Neural cell (in vitro differentiated cells): ENCODE measurements at regions not wholly inside any gene's neighbourhood (a gene's known extent, or its start where the extent isn't known, plus 50 kb on each side); places are given as distances from the start of the nearest gene placed in this dataset.

ENCODE experiments used
- H2AFZ ChIP-seq: fragments of 200-600, 300-800 bp; sonication (generic), shearing (Covaris generic); 2 replicates; pipeline ENCODE4 v1.6.0; 2014; ENCODE audit warnings: low read depth, mild to moderate bottlenecking, antibody characterized with exemption, low read length, moderate library complexity
- H3F3A ChIP-seq: fragments of 200-600 bp; shearing (Covaris generic); 2 replicates; pipeline ENCODE4 v1.6.1; 2016; ENCODE audit warnings: mild to moderate bottlenecking, moderate library complexity, mixed read lengths, antibody characterized with exemption, low read length; ENCODE audit not compliant: insufficient read depth, poor library complexity, severe bottlenecking
- H3K27ac ChIP-seq: fragments of 200-600, 300-800 bp; sonication (generic), shearing (Covaris generic); 2 replicates; pipeline ENCODE4 v1.5.1; 2014; ENCODE audit warnings: mild to moderate bottlenecking, low read length, moderate library complexity
- H3K27me3 ChIP-seq: fragments of 300-800, 200-600 bp; sonication (generic), shearing (Covaris generic); 2 replicates; pipeline ENCODE4 v1.6.0; 2014; ENCODE audit warnings: mild to moderate bottlenecking, low read depth, low read length, moderate library complexity; ENCODE audit not compliant: insufficient read depth
- H3K36me3 ChIP-seq: fragments of 300-800, 200-600 bp; sonication (generic), shearing (Covaris generic); 2 replicates; pipeline ENCODE4 v1.5.1; 2014; ENCODE audit warnings: mild to moderate bottlenecking, antibody characterized with exemption, low read length, moderate library complexity; ENCODE audit not compliant: insufficient read depth
- H3K4me2 ChIP-seq: fragments of 300-800, 200-600 bp; sonication (generic), shearing (Covaris generic); 2 replicates; pipeline ENCODE4 v1.6.0; 2014; ENCODE audit warnings: mild to moderate bottlenecking, low read length
- H3K4me3 ChIP-seq: fragments of 300-800, 200-600 bp; sonication (generic), shearing (Covaris generic); 2 replicates; pipeline ENCODE4 v1.5.1; 2014; ENCODE audit warnings: mild to moderate bottlenecking, low read length, moderate library complexity
- H3K79me2 ChIP-seq: fragments of 200-600 bp; shearing (Covaris generic); replicated peaks from 2 replicates; pipeline ENCODE4 v1.6.0; 2014; ENCODE audit warnings: mild to moderate bottlenecking, low read length, moderate library complexity; ENCODE audit not compliant: insufficient read depth
- H3K9ac ChIP-seq: fragments of 300-800, 200-600 bp; sonication (generic), shearing (Covaris generic); 2 replicates; pipeline ENCODE4 v1.6.1; 2016; ENCODE audit warnings: mild to moderate bottlenecking, low read length, mixed read lengths
- H3K9me2 ChIP-seq: fragments of 200-600 bp; shearing (Covaris generic); 2 replicates; pipeline ENCODE4 v1.6.1; 2016; ENCODE audit warnings: mild to moderate bottlenecking, low read length, mixed read lengths; ENCODE audit not compliant: insufficient read depth
- H3K9me3 ChIP-seq: fragments of 200-600, 300-800 bp; sonication (generic), shearing (Covaris generic); 2 replicates; pipeline ENCODE4 v1.6.1; 2016; ENCODE audit warnings: mild to moderate bottlenecking, mixed run types, low read length, moderate library complexity, mixed read lengths
- H4K20me1 ChIP-seq: fragments of 200-600 bp; shearing (Covaris generic); 2 replicates; pipeline ENCODE4 v1.6.1; 2016; ENCODE audit warnings: mild to moderate bottlenecking, mixed run types; ENCODE audit not compliant: insufficient read depth
- CTCF ChIP-seq: fragments of 450-650 bp; IDR thresholded peaks from 2 replicates; pipeline ENCODE4 v1.5.1; 2014; ENCODE audit warnings: antibody characterized with exemption, mild to moderate bottlenecking, moderate library complexity; ENCODE audit not compliant: poor library complexity, severe bottlenecking
- EP300 ChIP-seq: fragments of 450-650 bp; conservative IDR thresholded peaks from 2 replicates; pipeline ENCODE4 v1.6.1; 2014; ENCODE audit warnings: antibody characterized with exemption, mild to moderate bottlenecking, moderate library complexity; ENCODE audit not compliant: poor library complexity, severe bottlenecking
- EZH2 ChIP-seq: fragments of 200-600, 300-800 bp; shearing (Covaris generic), sonication (generic); IDR thresholded peaks from 2 replicates; pipeline ENCODE4 v1.6.1; 2014; ENCODE audit warnings: antibody characterized with exemption, low read length, borderline replicate concordance, mild to moderate bottlenecking; ENCODE audit not compliant: insufficient read depth, poor library complexity, severe bottlenecking
- MXI1 ChIP-seq: fragments of 450-650 bp; conservative IDR thresholded peaks from 2 replicates; pipeline ENCODE4 v1.6.1; 2014; ENCODE audit warnings: antibody characterized with exemption, mild to moderate bottlenecking; ENCODE audit not compliant: poor library complexity, severe bottlenecking
- POLR2AphosphoS5 ChIP-seq: IDR thresholded peaks from 2 replicates; pipeline ENCODE4 v1.6.1; 2012
- RAD21 ChIP-seq: fragments of 450-650 bp; conservative IDR thresholded peaks from 2 replicates; pipeline ENCODE4 v1.6.1; 2014; ENCODE audit warnings: antibody characterized with exemption, mild to moderate bottlenecking, moderate library complexity
- REST ChIP-seq: IDR thresholded peaks from 2 replicates; pipeline ENCODE4 v1.6.1; 2012; ENCODE audit warnings: borderline replicate concordance
- SMC3 ChIP-seq: fragments of 450-650 bp; conservative IDR thresholded peaks from 2 replicates; pipeline ENCODE4 v1.6.1; 2014; ENCODE audit warnings: antibody characterized with exemption, mild to moderate bottlenecking, moderate library complexity; ENCODE audit not compliant: poor library complexity
- TAF1 ChIP-seq: IDR thresholded peaks from 2 replicates; pipeline ENCODE4 v1.6.1; 2012; ENCODE audit warnings: low read depth

- H3K4me3 ChIP-seq: no peak overlapping the region
- no peak for TF ChIP-seq REST
- H4K20me1 ChIP-seq: no peaks in the 10 kb centered on the region
- no peaks in the 10 kb centered on the region for H3K79me2 ChIP-seq
- no peaks in the 10 kb centered on the region for H3K27me3 ChIP-seq
- no peak overlapping the region for H3K9ac ChIP-seq
- H3K36me3 ChIP-seq: no peaks in the 10 kb centered on the region
- no peak overlapping the region for H2AFZ ChIP-seq
- no peaks in the 10 kb centered on the region for H3K9me3 ChIP-seq
- H3K9me2 ChIP-seq: no peaks in the 10 kb centered on the region
- no peak overlapping the region for H3K4me2 ChIP-seq
- no peak overlapping the region for H3K27ac ChIP-seq
- no peaks in the 10 kb centered on the region for H3F3A ChIP-seq
Observed at GRCh38 chr10:35896001-35896400, 253.9 kb upstream of the FZD8 start.

- Histone ChIP-seq H3K27me3 (no peaks in the 10 kb centered on the region), H3K79me2 (no peaks in the 10 kb centered on the region), H4K20me1 (no peaks in the 10 kb centered on the region), H3F3A (no peaks in the 10 kb centered on the region), H3K36me3 (no peaks in the 10 kb centered on the region), H3K9ac (no peak overlapping the region), H2AFZ (no peak overlapping the region), H3K4me2 (no peak overlapping the region), H3K4me3 (no peak overlapping the region), H3K9me2 (no peaks in the 10 kb centered on the region), H3K27ac (no peak overlapping the region), H3K9me3 (no peaks in the 10 kb centered on the region)
- TF ChIP-seq TAF1: no peak
- TF ChIP-seq MXI1: no peak
- no peak for TF ChIP-seq EP300
- TF ChIP-seq REST: no peak
- TF ChIP-seq CTCF: no peak
- TF ChIP-seq RAD21: no peak
- no peak for TF ChIP-seq SMC3
- no peak for TF ChIP-seq EZH2
- TF ChIP-seq POLR2AphosphoS5: no peak
Observed at GRCh38 chr10:35895331-35895730, 253.2 kb upstream of the FZD8 start.
